IMR-90 (cell line): ENCODE measurements at regions not wholly inside any gene's neighbourhood (a gene's known extent, or its start where the extent isn't known, plus 50 kb on each side); places are given as distances from the start of the nearest gene placed in this dataset.

Source experiments
- CTCF ChIP-seq: conservative IDR thresholded peaks from 2 replicates; pipeline ENCODE4 v1.5.1; 2012; ENCODE audit warnings: mild to moderate bottlenecking, low read depth, low read length, improper control_type of control experiment
- POLR2A ChIP-seq: IDR thresholded peaks from 2 replicates; pipeline ENCODE4 v1.6.1; 2012; ENCODE audit warnings: mild to moderate bottlenecking, low read depth, low read length

GRCh38 chr18:7492385-7492784 lies 74.7 kb upstream of the PTPRM start:
- TF ChIP-seq CTCF (no peak), POLR2A (no peak)
